HCT116 (cell line): ENCODE measurements at regions not wholly inside any gene's neighbourhood (a gene's known extent, or its start where the extent isn't known, plus 50 kb on each side); places are given as distances from the start of the nearest gene placed in this dataset.

Experiments used
- ATAC-seq: fragments of 200-7000 bp; cut with Tn5 transposase; 2 replicates; pipeline ENCODE4 v1.9.1; 2020; ENCODE audit warnings: mild to moderate bottlenecking, moderate library complexity
- BruUV-seq: library from RNA; stranded (reverse); fragments of 400-500 nt; replicated peaks from 2 replicates; lab custom pipeline; 2021; lab: Mats Ljungman, UMichigan
- CTCF ChIA-PET: fragments of 300-600 bp; sonication (Branson Sonifier 250); formaldehyde crosslinking; loops from one replicate; lab custom pipeline; 2021; ENCODE audit warnings: antibody characterized with exemption; lab: Charles Lee
- POLR2A ChIA-PET: fragments of 300-600, 350-600 bp; sonication (Branson Sonifier 250); formaldehyde crosslinking; loops from one replicate; lab custom pipeline; 2021; ENCODE audit warnings: antibody characterized with exemption; lab: Charles Lee
- RAD21 ChIA-PET, 2 experiments: fragments of 300-600 bp; sonication (Branson Sonifier 250); formaldehyde crosslinking; loops; one replicate each; lab custom pipeline; 2023; ENCODE audit warnings: low total read pairs in 2 of 2; ENCODE audit not compliant: uncharacterized antibody in 2 of 2, unreplicated experiment in 2 of 2, low non-redundant PET in 1 of 2; lab: Charles Lee
- DNase-seq: peaks from one replicate; pipeline ENCODE4 v3.0.0-alpha.2; 2010; ENCODE audit warnings: low read depth, low spot score
- H2AFZ ChIP-seq: fragments of 200-600 bp; shearing (Covaris generic), sonication (generic); 2 replicates; pipeline ENCODE4 v1.6.1; 2017; ENCODE audit warnings: low read depth, mixed run types, mixed read lengths, antibody characterized with exemption, low read length; ENCODE audit not compliant: poor library complexity, severe bottlenecking
- H3K27ac ChIP-seq: 2 replicates; pipeline ENCODE4 v1.5.1; 2012; ENCODE audit warnings: low read depth, low read length
- H3K27me3 ChIP-seq: fragments of 200-600 bp; sonication (generic); 2 replicates; pipeline ENCODE4 v1.6.1; 2016; ENCODE audit warnings: mixed run types, low read length, mixed read lengths; ENCODE audit not compliant: insufficient read depth
- H3K36me3 ChIP-seq, 2 experiments: fragments of 200-500 bp in 1 of 2; fragments of 200-600 bp in 1 of 2; sonication (Bioruptor generic) in 1 of 2; sonication (generic) in 1 of 2; 2 replicates each; pipeline versions ENCODE4 v1.5.1 to v1.6.1; 2014 to 2016; ENCODE audit warnings: low read length in 2 of 2, inconsistent platforms in 1 of 2, mixed read lengths in 1 of 2, mixed run types in 1 of 2; ENCODE audit not compliant: insufficient read depth in 2 of 2, control insufficient read depth in 1 of 2
- H3K4me1 ChIP-seq, 2 experiments: fragments of 200-600 bp in 1 of 2; sonication (generic) in 1 of 2; 2 replicates each; pipeline versions ENCODE4 v1.5.1 to v1.6.1; 2012 to 2017; ENCODE audit warnings: low read length in 2 of 2, inconsistent platforms in 1 of 2, mild to moderate bottlenecking in 1 of 2, mixed read lengths in 1 of 2, mixed run types in 1 of 2, moderate library complexity in 1 of 2; ENCODE audit not compliant: insufficient read depth in 2 of 2, control insufficient read depth in 1 of 2
- H3K4me2 ChIP-seq: fragments of 200-600 bp; sonication (generic); 2 replicates; pipeline ENCODE4 v1.6.1; 2017; ENCODE audit warnings: mixed run types, low read length, mixed read lengths
- H3K4me3 ChIP-seq, 2 experiments: fragments of 200-600 bp in 1 of 2; sonication (generic) in 1 of 2; replicated peaks in 1 of 2; 2 replicates each; pipeline ENCODE4 v1.5.1; 2011 to 2016; ENCODE audit warnings: low read length in 2 of 2, control low read depth in 1 of 2, low read depth in 1 of 2, mild to moderate bottlenecking in 1 of 2, mixed read lengths in 1 of 2, mixed run types in 1 of 2
- H3K79me2 ChIP-seq: fragments of 200-600 bp; sonication (generic); 2 replicates; pipeline ENCODE4 v1.6.1; 2017; ENCODE audit warnings: mild to moderate bottlenecking, mixed run types, low read length, moderate library complexity, mixed read lengths; ENCODE audit not compliant: insufficient read depth
- H3K9ac ChIP-seq: fragments of 200-600 bp; sonication (generic); 2 replicates; pipeline ENCODE4 v1.6.1; 2016; ENCODE audit warnings: low read length, mixed read lengths
- H3K9me2 ChIP-seq: fragments of 200-600 bp; sonication (generic), shearing (Covaris generic); 2 replicates; pipeline ENCODE4 v1.6.1; 2017; ENCODE audit warnings: mixed run types, mild to moderate bottlenecking, moderate library complexity; ENCODE audit not compliant: insufficient read depth
- H3K9me3 ChIP-seq, 2 experiments: fragments of 200-500 bp in 1 of 2; fragments of 200-600 bp in 1 of 2; sonication (Bioruptor generic) in 1 of 2; sonication (generic) in 1 of 2; 2 replicates each; pipeline ENCODE4 v1.6.1; 2014 to 2017; ENCODE audit warnings: low read length in 2 of 2, mixed read lengths in 2 of 2, inconsistent platforms in 1 of 2, low read depth in 1 of 2, mild to moderate bottlenecking in 1 of 2, mixed run types in 1 of 2, moderate library complexity in 1 of 2; ENCODE audit not compliant: control insufficient read depth in 1 of 2, insufficient read depth in 1 of 2
- H4K20me1 ChIP-seq: fragments of 200-600 bp; sonication (generic), shearing (Covaris generic); 2 replicates; pipeline ENCODE4 v1.6.1; 2017; ENCODE audit warnings: mixed run types, mild to moderate bottlenecking, moderate library complexity; ENCODE audit not compliant: insufficient read depth
- CBX3 ChIP-seq: IDR thresholded peaks from 2 replicates; pipeline ENCODE4 v1.6.1; 2012; ENCODE audit warnings: low read depth
- EZH2phosphoT487 ChIP-seq: fragments of 200-600 bp; IDR thresholded peaks from 2 replicates; pipeline ENCODE4 v1.6.1; 2018; ENCODE audit warnings: antibody characterized with exemption, borderline replicate concordance
- POLR2A ChIP-seq: IDR thresholded peaks from 2 replicates; pipeline ENCODE4 v1.7.0; 2011; ENCODE audit warnings: borderline replicate concordance; ENCODE audit not compliant: insufficient read depth, insufficient read length; ENCODE audit errors: extremely low read depth
- POLR2AphosphoS5 ChIP-seq: IDR thresholded peaks from 2 replicates; pipeline ENCODE4 v1.6.1; 2011; ENCODE audit warnings: mild to moderate bottlenecking, low read depth, low read length, moderate library complexity
- RAD21 ChIP-seq: IDR thresholded peaks from 2 replicates; pipeline ENCODE4 v1.6.1; 2012; ENCODE audit warnings: low read depth, mild to moderate bottlenecking
- SIN3A ChIP-seq: IDR thresholded peaks from 2 replicates; pipeline ENCODE4 v1.6.1; 2012; ENCODE audit warnings: low read depth
- SP1 ChIP-seq: IDR thresholded peaks from 2 replicates; pipeline ENCODE4 v1.6.1; 2012; ENCODE audit warnings: low read depth
- SRF ChIP-seq: IDR thresholded peaks from 2 replicates; pipeline ENCODE4 v1.6.1; 2012; ENCODE audit warnings: low read depth
- TCF7L2 ChIP-seq: IDR thresholded peaks from 2 replicates; pipeline ENCODE4 v1.7.0; 2011; ENCODE audit warnings: borderline replicate concordance, inconsistent platforms; ENCODE audit not compliant: insufficient read depth, insufficient read length; ENCODE audit errors: extremely low read depth
- YY1 ChIP-seq: IDR thresholded peaks from 2 replicates; pipeline ENCODE4 v1.6.1; 2011; ENCODE audit warnings: low read length, low read depth, moderate library complexity, mild to moderate bottlenecking; ENCODE audit not compliant: insufficient replicate concordance; ENCODE audit errors: extremely low read depth
- ZNF274 ChIP-seq: fragments of 200-500 bp; sonication (Bioruptor generic); IDR thresholded peaks from 2 replicates; pipeline ENCODE4 v1.6.1; 2014; ENCODE audit warnings: mild to moderate bottlenecking, low read depth, low read length, inconsistent platforms
- intact Hi-C: fragments of 100-400 bp; cut with micrococcal nuclease; formaldehyde crosslinking; loops from 2 replicates; pipeline ENCODE4 v1.10.0; 2022
- TF ChIP-seq, protein P1 (sequence below): IDR thresholded peaks from 2 replicates; pipeline ENCODE4 v1.6.1; 2012
- TF ChIP-seq, protein P2 (sequence below): IDR thresholded peaks from 2 replicates; pipeline ENCODE4 v1.6.1; 2012; ENCODE audit warnings: low read depth
- TF ChIP-seq, protein P3 (sequence below), 3 experiments: fragments of 200-600 bp in 1 of 3; sonication (generic) in 1 of 3; IDR thresholded peaks in 2 of 3; conservative IDR thresholded peaks in 1 of 3; 2 replicates each; pipeline ENCODE4 v1.5.1; 2012 to 2017; ENCODE audit warnings: low read depth in 2 of 3, low read length in 2 of 3, antibody characterized with exemption in 1 of 3, borderline replicate concordance in 1 of 3, control low read depth in 1 of 3, mild to moderate bottlenecking in 1 of 3, mixed read lengths in 1 of 3, mixed run types in 1 of 3, moderate library complexity in 1 of 3; ENCODE audit not compliant: insufficient read depth in 1 of 3

DNA sequence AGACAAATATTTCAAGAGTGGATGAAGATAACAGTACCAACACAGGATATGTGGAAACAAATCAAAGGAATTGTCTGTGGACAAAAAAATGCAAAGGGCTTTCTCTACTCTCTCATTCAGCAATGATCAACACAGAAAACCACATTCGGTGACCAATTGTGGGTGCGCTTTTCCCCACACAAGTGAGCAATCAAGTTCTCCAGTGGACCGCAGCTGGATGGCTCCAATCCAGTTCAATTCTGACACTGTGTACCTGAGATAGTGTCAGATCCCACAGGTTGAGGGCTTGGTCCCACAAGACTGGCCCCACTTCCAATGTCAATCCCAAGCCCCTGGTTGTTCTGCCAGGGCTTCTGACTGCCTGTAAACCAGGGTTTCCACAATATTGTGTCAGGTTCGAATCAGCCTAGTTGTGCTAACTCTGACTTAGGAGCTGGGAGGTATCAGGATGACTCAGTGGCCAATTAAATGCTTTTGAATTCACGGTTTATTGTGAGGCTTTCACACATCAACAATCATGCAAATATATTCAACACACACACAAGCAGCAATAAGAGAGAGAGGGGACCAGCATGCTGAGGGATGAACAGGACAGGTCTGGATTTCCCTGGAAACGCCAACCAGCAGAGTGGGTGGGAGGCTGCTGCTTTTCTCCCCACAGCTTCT, 87.0 kb upstream of the BTG3 start:
- Histone ChIP-seq H3K36me3 (no peaks in the 10 kb centered on the region), H3K4me3 (no peak overlapping the region), H3K79me2 (no peaks in the 10 kb centered on the region), H3K4me2 (no peak overlapping the region), H3K9me3 (no peaks in the 10 kb centered on the region), H4K20me1 (no peaks in the 10 kb centered on the region), H3K4me1 (no peaks in the 10 kb centered on the region), H3K27me3 (0 out of 2 replicates have a peak, but pooled peaks cover 3% of the 10 kb centered on the region), H3K27ac (no peak overlapping the region), H3K9ac (no peak overlapping the region), H3K9me2 (no peaks in the 10 kb centered on the region), H2AFZ (no peak overlapping the region)
- no peak for DNase-seq
- TF ChIP-seq, protein P1, sequence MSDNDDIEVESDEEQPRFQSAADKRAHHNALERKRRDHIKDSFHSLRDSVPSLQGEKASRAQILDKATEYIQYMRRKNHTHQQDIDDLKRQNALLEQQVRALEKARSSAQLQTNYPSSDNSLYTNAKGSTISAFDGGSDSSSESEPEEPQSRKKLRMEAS = no peak
- TF ChIP-seq YY1 = no peak
- no peak for TF ChIP-seq TCF7L2
- TF ChIP-seq, protein P2, sequence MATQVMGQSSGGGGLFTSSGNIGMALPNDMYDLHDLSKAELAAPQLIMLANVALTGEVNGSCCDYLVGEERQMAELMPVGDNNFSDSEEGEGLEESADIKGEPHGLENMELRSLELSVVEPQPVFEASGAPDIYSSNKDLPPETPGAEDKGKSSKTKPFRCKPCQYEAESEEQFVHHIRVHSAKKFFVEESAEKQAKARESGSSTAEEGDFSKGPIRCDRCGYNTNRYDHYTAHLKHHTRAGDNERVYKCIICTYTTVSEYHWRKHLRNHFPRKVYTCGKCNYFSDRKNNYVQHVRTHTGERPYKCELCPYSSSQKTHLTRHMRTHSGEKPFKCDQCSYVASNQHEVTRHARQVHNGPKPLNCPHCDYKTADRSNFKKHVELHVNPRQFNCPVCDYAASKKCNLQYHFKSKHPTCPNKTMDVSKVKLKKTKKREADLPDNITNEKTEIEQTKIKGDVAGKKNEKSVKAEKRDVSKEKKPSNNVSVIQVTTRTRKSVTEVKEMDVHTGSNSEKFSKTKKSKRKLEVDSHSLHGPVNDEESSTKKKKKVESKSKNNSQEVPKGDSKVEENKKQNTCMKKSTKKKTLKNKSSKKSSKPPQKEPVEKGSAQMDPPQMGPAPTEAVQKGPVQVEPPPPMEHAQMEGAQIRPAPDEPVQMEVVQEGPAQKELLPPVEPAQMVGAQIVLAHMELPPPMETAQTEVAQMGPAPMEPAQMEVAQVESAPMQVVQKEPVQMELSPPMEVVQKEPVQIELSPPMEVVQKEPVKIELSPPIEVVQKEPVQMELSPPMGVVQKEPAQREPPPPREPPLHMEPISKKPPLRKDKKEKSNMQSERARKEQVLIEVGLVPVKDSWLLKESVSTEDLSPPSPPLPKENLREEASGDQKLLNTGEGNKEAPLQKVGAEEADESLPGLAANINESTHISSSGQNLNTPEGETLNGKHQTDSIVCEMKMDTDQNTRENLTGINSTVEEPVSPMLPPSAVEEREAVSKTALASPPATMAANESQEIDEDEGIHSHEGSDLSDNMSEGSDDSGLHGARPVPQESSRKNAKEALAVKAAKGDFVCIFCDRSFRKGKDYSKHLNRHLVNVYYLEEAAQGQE = no peak
- TF ChIP-seq POLR2AphosphoS5 = no peak
- TF ChIP-seq, protein P3, sequence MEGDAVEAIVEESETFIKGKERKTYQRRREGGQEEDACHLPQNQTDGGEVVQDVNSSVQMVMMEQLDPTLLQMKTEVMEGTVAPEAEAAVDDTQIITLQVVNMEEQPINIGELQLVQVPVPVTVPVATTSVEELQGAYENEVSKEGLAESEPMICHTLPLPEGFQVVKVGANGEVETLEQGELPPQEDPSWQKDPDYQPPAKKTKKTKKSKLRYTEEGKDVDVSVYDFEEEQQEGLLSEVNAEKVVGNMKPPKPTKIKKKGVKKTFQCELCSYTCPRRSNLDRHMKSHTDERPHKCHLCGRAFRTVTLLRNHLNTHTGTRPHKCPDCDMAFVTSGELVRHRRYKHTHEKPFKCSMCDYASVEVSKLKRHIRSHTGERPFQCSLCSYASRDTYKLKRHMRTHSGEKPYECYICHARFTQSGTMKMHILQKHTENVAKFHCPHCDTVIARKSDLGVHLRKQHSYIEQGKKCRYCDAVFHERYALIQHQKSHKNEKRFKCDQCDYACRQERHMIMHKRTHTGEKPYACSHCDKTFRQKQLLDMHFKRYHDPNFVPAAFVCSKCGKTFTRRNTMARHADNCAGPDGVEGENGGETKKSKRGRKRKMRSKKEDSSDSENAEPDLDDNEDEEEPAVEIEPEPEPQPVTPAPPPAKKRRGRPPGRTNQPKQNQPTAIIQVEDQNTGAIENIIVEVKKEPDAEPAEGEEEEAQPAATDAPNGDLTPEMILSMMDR (IDR thresholded peaks at IDR 0.05 in 2 of 3, conservative IDR thresholded peaks at IDR 0.05 in 1 of 3; ENCODE audit: borderline replicate concordance in 1 of 3, insufficient read depth in 1 of 3, low read depth in 2 of 3, low read length in 2 of 3) = no peak
- TF ChIP-seq ZNF274 = no peak
- TF ChIP-seq SIN3A = no peak
- no peak for TF ChIP-seq CBX3
- TF ChIP-seq SRF = no peak
- no peak for TF ChIP-seq RAD21
- no peak for TF ChIP-seq EZH2phosphoT487
- TF ChIP-seq SP1 = no peak
- TF ChIP-seq POLR2A = no peak
- RAD21 ChIA-PET = no interaction called here
- BruUV-seq = no TSS peak
- intact Hi-C loops = no loop called here
- CTCF ChIA-PET = no interaction called here
- POLR2A ChIA-PET = no interaction called here
- ATAC-seq = no peak
